Mammary epithelial cell (primary cell): ENCODE measurements at regions not wholly inside any gene's neighbourhood (a gene's known extent, or its start where the extent isn't known, plus 50 kb on each side); places are given as distances from the start of the nearest gene placed in this dataset.

Experiments used
- EZH2 ChIP-seq: IDR thresholded peaks from 2 replicates; pipeline ENCODE4 v1.6.1; 2012; ENCODE audit warnings: low read length, inconsistent platforms, borderline replicate concordance
- TF ChIP-seq, protein P1 (sequence below), 2 donors: IDR thresholded peaks in 1 of 2; conservative IDR thresholded peaks in 1 of 2; 2 replicates each; pipeline ENCODE4 v1.5.1; 2011 to 2012; ENCODE audit warnings: inconsistent platforms in 2 of 2, low read length in 2 of 2, mild to moderate bottlenecking in 2 of 2, control low read depth in 1 of 2, low read depth in 1 of 2; ENCODE audit not compliant: insufficient read depth in 1 of 2; ENCODE audit errors: extremely low read depth in 1 of 2

DNA sequence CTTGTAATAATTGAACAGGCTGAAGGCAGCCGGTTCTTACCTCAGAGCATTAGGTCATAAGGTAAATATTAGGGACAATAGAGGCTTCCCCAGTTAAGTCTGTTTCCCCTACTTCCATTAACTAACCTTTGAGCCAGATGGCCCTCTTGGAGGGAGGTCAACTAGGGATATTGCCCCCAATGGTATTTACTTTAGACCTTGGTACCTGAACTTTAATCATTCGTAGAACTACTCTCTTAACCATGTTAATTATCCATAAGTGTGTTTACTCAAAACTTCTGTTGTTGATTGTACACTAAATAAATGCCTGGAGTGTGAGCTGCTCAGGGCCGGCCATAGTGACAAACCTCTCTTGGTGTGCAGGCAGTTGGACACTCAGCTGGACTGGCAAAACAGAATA, 1843.5 kb upstream of the AGA start:
- TF ChIP-seq, protein P1, sequence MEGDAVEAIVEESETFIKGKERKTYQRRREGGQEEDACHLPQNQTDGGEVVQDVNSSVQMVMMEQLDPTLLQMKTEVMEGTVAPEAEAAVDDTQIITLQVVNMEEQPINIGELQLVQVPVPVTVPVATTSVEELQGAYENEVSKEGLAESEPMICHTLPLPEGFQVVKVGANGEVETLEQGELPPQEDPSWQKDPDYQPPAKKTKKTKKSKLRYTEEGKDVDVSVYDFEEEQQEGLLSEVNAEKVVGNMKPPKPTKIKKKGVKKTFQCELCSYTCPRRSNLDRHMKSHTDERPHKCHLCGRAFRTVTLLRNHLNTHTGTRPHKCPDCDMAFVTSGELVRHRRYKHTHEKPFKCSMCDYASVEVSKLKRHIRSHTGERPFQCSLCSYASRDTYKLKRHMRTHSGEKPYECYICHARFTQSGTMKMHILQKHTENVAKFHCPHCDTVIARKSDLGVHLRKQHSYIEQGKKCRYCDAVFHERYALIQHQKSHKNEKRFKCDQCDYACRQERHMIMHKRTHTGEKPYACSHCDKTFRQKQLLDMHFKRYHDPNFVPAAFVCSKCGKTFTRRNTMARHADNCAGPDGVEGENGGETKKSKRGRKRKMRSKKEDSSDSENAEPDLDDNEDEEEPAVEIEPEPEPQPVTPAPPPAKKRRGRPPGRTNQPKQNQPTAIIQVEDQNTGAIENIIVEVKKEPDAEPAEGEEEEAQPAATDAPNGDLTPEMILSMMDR (conservative IDR thresholded peaks at IDR 0.05 in 1 of 2, IDR thresholded peaks at IDR 0.05 in 1 of 2; ENCODE audit: extremely low read depth in 1 of 2, insufficient read depth in 1 of 2, low read depth in 1 of 2, low read length in 2 of 2), result no peak
- TF ChIP-seq EZH2, result no peak
